GM21529 (cell line): ENCODE measurements at regions not wholly inside any gene's neighbourhood (a gene's known extent, or its start where the extent isn't known, plus 50 kb on each side); places are given as distances from the start of the nearest gene placed in this dataset.
A peak's percentile ranks its signal among the peaks of the same experiment; 100 is the strongest.

ENCODE experiments used
- ATAC-seq: cut with Tn5 transposase; IDR thresholded peaks from one replicate; pipeline ENCODE4 v1.9.1; 2021; ENCODE audit not compliant: unreplicated experiment

- peak; percentile 77 for ATAC-seq
Observed at GRCh38 chr10:75294866-75295701, 59.3 kb upstream of the COMTD1 start.

GRCh38 chr10:75294518-75294865 lies 58.7 kb upstream of the COMTD1 start:
- ATAC-seq = peak; percentile 16

- no peak for ATAC-seq
Observed at GRCh38 chr10:75294031-75294437, 58.3 kb upstream of the COMTD1 start.

- no peak for ATAC-seq
Observed at GRCh38 chr10:75293446-75293820, 57.7 kb upstream of the COMTD1 start.

DNA sequence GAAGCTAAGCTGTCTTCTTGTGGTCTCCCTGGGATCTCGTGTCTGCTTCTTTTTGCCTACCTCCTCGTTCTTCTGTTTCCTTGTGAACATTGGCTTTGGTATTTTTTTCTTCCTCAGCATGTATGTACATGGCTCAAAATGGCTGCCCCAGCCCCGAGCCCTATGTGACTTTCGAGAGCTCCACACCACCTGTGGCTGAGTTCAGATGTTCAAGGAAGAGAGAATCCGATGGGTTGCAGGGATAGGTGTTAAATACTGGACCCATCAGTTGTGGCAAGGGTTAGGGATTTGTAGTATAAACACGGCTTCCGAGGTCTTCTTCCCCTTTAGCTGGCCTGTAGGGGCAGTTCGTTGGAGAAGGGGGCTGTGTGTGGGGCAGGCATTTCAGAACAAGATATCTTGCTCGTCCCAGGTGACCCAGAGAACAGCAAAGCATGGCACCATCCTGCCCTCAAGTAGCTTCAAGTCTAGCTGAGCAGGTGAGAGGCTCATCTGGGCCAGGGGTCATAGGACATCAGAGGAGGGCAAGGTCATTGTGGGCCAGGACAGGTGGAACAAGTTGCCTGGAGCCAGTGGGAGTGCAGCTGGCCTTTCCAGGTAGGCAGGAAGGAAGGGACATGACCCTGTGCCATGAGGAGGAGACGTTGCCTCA lies 57.2 kb upstream of the COMTD1 start:
- no peak for ATAC-seq

DNA sequence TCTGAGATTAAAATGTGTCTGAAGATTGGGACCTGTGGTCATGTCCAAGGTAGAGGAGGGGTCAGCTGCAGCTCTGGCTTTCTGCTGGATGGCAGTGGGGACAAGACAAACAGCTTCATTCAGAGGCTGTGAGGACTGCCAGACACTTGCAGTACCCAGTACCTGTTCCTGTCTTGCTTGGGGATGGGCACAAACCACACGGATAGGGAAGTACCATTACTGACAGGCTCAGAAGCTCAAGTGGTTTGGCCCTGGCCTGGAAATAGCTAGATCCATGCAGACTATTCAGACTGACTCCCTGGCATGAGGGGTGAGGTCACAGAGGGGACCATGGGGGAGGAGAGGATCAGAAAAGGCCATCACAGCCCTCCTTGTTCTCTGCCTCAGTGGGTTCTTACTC lies 56.0 kb upstream of the COMTD1 start:
- no peak for ATAC-seq

DNA sequence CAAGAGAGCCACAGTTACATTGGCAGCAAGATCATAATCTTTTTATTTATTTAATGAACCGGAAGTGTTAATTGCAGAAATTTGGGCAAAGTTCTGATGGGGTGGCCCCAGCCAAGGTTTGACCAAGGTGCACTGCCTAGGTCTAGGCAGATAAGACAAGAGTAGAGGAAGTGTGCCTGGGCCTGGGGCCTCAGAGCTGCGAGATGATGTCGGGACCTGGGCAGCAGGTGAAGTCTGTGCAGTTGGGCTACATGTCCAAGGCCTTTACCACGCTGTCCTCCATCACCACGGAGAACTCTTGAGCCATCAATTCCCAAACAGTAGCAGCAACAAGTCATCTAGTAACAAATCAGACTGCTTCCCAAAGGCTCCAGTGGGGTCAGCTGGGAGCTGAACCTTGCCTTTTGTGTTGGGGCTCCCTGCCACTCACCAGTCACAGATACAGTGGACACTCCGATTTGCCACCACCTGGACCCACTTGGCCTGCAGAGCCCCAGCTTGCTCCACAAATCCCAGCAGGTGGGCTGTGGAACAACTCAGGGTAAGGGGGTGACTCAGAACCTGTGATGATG lies 52.5 kb upstream of the COMTD1 start:
- no peak for ATAC-seq

DNA sequence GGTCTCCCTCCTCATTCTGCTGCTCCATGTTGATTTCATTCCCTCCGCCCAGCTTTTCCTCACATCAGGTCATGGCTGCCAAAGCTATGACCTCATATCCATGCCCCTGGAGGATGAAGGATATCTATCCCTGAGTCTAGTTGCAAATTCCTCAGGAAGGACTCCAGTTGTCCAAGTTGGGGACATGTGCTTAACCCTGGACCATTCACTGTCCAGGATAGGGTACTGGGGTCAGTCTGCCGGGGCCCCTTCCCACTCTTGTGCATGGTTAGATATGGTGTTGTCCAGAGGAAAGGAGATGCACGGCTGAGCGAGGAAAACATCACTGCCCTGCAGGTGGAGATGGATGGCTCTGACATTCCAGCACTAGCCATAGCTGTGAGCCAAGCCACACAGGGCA lies 51.9 kb upstream of the COMTD1 start:
- no peak for ATAC-seq

GRCh38 chr10:75286901-75287300 lies 51.1 kb upstream of the COMTD1 start:
- ATAC-seq = no peak
